GM19468 (cell line): ENCODE measurements at regions not wholly inside any gene's neighbourhood (a gene's known extent, or its start where the extent isn't known, plus 50 kb on each side); places are given as distances from the start of the nearest gene placed in this dataset.

Experiments
- ATAC-seq: cut with Tn5 transposase; IDR thresholded peaks from one replicate; pipeline ENCODE4 v1.9.1; 2021; ENCODE audit warnings: mild to moderate bottlenecking, moderate library complexity, moderate number of reproducible peaks; ENCODE audit not compliant: unreplicated experiment; ENCODE audit errors: extremely low read depth

DNA sequence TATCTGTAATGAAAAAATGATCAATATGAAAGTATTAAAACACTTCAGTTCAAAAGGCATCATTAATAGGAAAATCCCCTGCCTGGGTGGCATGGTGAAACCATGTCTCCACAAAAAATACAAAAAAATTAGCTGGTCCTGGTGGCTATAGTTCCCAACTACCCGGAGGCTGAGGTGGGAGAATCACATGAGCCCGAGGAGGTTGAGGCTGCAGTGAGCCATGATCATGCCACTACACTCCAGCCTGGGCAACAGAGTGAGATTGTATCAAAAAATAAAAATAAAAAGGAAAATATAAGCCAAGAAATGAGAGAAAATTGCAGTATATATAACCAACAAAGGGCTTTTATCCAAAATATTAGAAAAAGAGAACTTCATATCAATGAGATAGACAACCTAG, 71.6 kb upstream of the MYCN start:
- no peak for ATAC-seq

DNA sequence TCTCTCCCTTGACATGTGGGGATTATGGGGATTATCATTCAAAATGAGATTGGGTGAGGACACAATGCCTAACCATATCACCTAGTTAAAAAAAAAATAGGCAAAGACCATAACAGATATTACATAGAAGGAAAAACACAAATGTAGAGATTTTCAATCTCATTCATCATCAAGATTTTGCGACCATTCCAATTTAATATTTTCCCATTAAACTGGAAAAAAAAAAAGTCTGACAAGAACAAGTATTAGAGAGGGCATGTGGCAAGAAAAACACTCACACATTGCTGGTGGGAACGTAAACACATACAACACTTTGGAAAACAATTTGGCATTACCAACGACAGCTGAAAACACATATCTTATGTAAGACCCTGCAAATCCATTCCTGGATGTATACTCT, 71.0 kb upstream of the MYCN start:
- ATAC-seq = no peak

DNA sequence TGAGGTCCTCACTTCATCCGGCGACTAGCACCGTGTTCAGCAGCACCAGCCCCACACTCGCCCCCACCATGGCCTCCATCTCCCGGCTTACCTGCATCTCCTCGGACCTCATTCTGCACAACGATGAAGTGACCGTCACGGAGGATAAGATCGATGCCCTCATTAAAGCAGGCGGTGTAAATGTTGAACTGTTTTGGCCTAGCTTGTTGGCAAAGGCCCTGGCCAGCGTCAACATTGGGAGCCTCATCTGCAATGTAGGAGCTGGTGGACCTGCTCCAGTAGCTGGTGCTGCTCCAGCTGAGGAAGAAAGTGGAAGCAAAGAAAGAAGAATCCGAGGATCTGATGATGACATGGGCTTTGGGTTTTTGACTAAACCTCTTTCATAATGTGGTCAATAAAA, 70.5 kb upstream of the MYCN start:
- no peak for ATAC-seq

- ATAC-seq = no peak
Measured at GRCh38 chr2:15870565-15870964, 69.8 kb upstream of the MYCN start.

GRCh38 chr2:15871239-15871783, 69.0 kb upstream of the MYCN start:
- ATAC-seq = no peak

- ATAC-seq = no peak
Measured at GRCh38 chr2:15872854-15873253, 67.5 kb upstream of the MYCN start.

DNA sequence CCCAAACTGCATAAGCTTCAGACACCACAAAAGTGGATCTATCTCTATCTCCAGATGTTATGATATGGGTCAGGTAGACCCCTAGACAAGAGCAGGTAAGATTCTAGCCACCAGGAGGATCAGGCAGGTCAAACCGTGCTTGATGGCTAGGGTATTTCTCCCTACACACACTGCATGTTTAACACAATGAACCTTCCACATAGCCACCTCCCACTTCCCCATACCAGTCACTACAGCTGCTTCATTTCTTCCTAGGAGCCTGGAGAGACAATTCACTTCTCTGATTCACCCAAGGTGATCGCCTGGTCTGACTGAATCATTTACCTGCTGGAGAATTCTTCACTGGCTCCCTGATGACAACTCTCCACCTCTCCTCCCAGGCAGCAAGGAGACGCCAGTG, 66.0 kb upstream of the MYCN start:
- no peak for ATAC-seq

DNA sequence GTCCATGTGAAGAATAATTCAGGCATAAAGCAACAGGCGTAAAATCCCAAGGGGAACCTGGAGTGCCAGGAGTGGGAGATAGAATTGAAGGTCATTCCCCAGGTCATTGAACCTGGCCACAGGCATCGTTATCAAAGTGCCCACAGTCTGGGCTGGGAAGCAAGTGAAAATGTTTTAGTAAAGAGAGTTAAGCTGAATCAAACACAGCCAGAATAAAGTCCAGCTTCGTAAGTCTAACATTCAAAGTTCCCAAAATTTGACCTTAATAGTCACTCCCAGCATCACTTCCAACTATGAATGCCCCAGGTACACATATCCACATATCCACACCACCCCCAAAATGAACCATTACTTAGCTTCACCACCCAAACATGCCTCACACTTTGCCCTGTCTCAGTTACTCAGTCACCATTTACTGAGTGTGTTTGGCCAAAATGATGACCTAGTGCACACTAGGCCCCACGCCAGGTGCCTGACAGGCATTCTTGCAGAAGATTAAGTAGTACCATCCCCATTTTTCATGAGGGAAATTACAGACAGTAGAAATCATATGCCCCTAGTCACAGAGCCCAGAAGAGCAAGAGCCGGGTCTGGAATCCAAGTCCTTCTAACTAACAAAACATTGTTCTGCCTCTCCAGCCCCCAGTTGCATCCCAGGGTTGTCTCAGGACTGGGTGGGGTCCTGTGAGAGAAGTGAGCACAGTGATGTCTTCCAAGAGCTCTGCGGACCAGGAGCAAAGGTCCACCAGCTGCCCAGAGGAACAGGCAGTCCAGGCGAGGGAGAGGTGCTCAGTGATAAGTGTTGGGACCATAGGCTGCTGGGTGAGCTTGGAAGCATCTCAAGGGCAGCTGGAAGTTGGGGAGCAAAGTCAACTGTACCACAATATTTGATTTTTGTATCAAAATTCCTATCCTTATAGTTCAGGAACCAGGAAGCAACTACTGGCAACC, 65.2 kb upstream of the MYCN start:
- ATAC-seq = no peak

- ATAC-seq = no peak
Measured at GRCh38 chr2:15875969-15876705, 64.2 kb upstream of the MYCN start.

DNA sequence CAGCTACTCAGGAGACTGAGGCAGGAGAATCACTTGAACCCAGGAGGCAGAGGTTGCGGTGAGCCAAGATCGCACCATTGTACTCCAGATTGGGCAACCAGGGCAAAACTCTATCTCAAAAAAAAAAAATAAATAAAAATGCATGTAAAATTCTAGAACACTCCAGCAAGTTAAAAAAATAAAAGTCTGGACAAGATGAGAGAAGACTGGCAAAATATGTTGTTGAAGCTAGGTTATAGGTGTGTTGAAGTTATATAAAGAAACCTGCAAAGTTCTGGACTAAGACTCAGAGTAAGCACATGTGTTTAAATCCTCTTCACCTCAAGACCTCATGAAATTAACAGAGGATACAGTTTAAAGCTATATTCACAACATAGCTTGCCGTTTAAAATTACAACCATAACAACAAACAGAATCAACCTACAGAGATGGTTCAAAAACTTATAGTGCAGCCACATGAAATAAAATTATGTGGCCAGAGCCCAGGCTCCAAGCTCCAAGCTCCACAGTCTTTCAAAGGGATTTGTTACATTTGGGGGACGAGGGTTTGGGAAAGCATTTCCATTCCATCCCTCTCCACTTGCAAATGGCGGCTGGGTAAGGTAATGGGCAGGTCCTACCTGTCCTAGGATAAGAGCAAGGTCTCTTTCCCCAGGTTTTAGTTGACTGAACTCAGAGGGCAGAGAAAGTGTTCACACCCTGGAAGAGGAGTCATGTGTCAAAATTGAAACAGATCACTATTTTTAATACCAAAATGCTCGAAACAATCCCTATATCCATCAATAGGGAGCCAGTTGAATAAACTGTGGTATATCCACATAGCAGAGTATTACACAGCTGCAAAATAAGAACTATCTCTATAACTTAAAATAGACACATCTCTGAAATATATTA, 59.9 kb upstream of the MYCN start:
- no peak for ATAC-seq

- no peak for ATAC-seq
Measured at GRCh38 chr2:15881120-15881433, 59.3 kb upstream of the MYCN start.

- no peak for ATAC-seq
Measured at GRCh38 chr2:15881676-15882075, 58.7 kb upstream of the MYCN start.

DNA sequence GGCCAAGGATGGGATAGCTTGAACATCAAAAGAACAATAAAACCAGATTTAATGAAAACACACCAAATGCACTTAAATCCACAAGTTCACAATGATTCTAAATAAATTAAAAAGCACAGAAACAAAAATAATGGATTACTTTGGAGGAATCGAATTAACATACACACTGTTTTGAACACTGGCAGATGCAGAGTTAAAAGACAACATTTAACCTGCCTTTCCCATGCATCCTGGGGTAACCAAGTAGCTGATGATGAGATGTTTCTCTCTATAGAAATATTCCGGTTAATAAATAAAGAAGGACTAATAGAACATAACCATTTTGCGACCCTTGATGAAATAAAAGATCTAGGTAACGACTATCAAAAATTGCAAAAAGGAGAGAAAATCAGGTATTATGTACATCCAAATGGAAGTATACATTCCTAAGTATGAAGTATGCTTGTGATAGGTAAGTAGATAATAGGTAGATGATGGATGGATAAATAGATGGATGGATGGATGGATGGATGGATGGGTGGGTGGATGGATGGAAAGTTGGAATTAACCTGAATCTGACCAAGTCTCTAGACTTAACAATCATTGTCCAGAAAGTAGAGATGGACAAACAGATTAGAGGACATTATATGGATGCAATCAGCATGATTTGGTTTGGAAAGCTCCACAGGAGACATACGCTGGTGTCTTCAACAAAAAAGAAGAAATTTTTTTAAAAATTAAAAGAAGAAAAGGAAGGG, 57.4 kb upstream of the MYCN start:
- ATAC-seq = no peak

- no peak for ATAC-seq
Measured at GRCh38 chr2:15883684-15884083, 56.7 kb upstream of the MYCN start.

GRCh38 chr2:15884790-15885189, 55.6 kb upstream of the MYCN start:
- ATAC-seq = no peak

DNA sequence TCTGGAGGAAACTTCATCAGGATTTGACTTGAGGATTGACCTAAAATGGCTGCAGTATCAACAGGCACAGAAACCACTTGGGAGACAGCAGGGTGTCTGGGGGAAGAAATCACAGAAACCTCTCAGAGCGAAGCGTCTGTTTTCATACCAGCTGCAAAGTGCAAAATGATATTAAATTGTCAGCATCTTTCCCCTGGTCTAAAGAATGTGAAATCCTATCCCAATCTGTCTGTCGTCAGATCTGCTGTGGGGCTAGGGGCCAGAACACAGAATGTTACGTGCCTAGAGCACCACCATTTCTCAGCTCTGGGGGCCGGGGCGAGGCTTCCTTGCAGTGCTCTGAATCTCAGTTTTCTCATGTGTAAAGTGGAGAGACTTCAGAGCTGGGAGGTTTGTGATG, 54.1 kb upstream of the MYCN start:
- no peak for ATAC-seq

DNA sequence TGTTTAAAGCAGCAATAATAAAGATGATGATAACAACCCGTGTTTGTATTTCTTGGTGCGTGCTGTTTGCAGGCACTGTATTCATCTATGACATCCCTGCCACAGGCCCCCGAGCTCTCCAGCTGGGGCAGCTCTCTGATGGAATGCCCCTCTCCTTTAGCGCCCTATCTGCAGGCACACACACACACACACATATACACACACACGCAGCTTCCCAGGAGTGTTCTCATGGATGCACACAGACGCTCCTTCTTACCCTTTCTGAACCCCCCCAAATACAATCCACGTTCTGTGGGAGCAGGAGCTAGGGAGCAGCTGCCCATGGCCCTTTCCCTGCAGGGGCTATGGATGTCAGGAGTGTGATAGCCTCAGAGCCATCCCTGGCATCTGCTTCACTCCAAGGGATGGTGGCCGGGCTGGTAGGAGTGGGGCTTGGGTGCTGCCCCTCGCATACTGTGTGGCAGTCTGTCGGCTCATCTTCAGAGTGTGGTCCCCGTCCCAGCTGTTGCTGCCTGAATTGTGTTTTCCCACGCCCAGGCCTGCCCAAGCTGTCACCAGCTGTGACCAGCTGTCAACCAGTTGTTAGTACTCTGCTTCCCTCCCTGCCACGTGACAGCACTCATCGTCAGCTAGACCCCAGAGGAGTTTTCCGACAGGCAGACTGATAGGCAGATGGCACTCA, 50.8 kb upstream of the MYCN start:
- ATAC-seq = no peak

- ATAC-seq = no peak
Measured at GRCh38 chr2:15890124-15890754, 50.1 kb upstream of the MYCN start.
